Fibroblast of mammary gland (primary cell): ENCODE measurements at regions not wholly inside any gene's neighbourhood (a gene's known extent, or its start where the extent isn't known, plus 50 kb on each side); places are given as distances from the start of the nearest gene placed in this dataset.

ENCODE experiments used
- DNase-seq: peaks from one replicate; pipeline ENCODE4 v3.0.0-alpha.2; 2010; ENCODE audit warnings: low read depth
- H3K4me3 ChIP-seq: 2 replicates; pipeline ENCODE4 v1.5.1; 2011; ENCODE audit warnings: low read depth, mild to moderate bottlenecking, low read length, moderate library complexity; ENCODE audit not compliant: control insufficient read depth
- CTCF ChIP-seq: conservative IDR thresholded peaks from 2 replicates; pipeline ENCODE4 v1.5.1; 2011; ENCODE audit warnings: low read depth, low read length, inconsistent platforms; ENCODE audit not compliant: control insufficient read depth, insufficient read depth

- no peak overlapping the region for H3K4me3 ChIP-seq
- no peak for TF ChIP-seq CTCF
- DNase-seq, result no peak
Observed at GRCh38 chr1:200269256-200269655, 140.6 kb downstream of the ZNF281 start.

- TF ChIP-seq CTCF, result no peak
- no peak overlapping the region for H3K4me3 ChIP-seq
Observed at GRCh38 chr1:200267937-200268336, 141.9 kb downstream of the ZNF281 start.

GRCh38 chr1:200267458-200267857 lies 142.4 kb downstream of the ZNF281 start:
- no peak overlapping the region for H3K4me3 ChIP-seq
- TF ChIP-seq CTCF, result no peak
- no peak for DNase-seq

More at GRCh38 chr1:200267937-200268336, 141.9 kb downstream of the ZNF281 start:
- DNase-seq, result no peak

GRCh38 chr1:200266871-200267270 lies 143.0 kb downstream of the ZNF281 start:
- no peak overlapping the region for H3K4me3 ChIP-seq
- no peak for TF ChIP-seq CTCF
- no peak for DNase-seq

GRCh38 chr1:200265881-200266280 lies 144.0 kb downstream of the ZNF281 start:
- DNase-seq, result no peak
- no peak for TF ChIP-seq CTCF
- no peak overlapping the region for H3K4me3 ChIP-seq

- no peak for DNase-seq
- TF ChIP-seq CTCF, result no peak
- no peak overlapping the region for H3K4me3 ChIP-seq
Observed at GRCh38 chr1:200265104-200265503, 144.7 kb downstream of the ZNF281 start.

GRCh38 chr1:200263203-200263602 lies 146.6 kb downstream of the ZNF281 start:
- no peak overlapping the region for H3K4me3 ChIP-seq
- no peak for TF ChIP-seq CTCF
- DNase-seq, result no peak
